Bronchial epithelial cell (primary cell): ENCODE measurements at regions not wholly inside any gene's neighbourhood (a gene's known extent, or its start where the extent isn't known, plus 50 kb on each side); places are given as distances from the start of the nearest gene placed in this dataset.
"Not testable (repeated sequence)": the region's sequence is repeated elsewhere in the genome, so short reads cannot be mapped to it uniquely, and the experiment has no call there.

ENCODE experiments used
- DNase-seq: peaks from one replicate; pipeline ENCODE4 v3.0.0-alpha.2; 2010; ENCODE audit warnings: low read depth
- FAIRE-seq: peaks from 2 replicates; lab custom pipeline; 2011; peaks lifted over from hg19 to GRCh38; lab: Jason Lieb, UNC
- H3K27me3 ChIP-seq: 2 replicates; pipeline ENCODE4 v1.5.1; 2011; ENCODE audit warnings: low read length; ENCODE audit not compliant: control insufficient read depth, insufficient read depth
- H3K36me3 ChIP-seq: 2 replicates; pipeline ENCODE4 v1.5.1; 2011; ENCODE audit warnings: low read length; ENCODE audit not compliant: control insufficient read depth, insufficient read depth
- H3K4me3 ChIP-seq: 2 replicates; pipeline ENCODE4 v1.5.1; 2011; ENCODE audit warnings: mild to moderate bottlenecking, low read depth, low read length, control low read depth
- TF ChIP-seq, protein P1 (sequence below): IDR thresholded peaks from 2 replicates; pipeline ENCODE4 v1.5.1; 2011; ENCODE audit warnings: mild to moderate bottlenecking, moderate library complexity, low read length, control low read depth, inconsistent platforms; ENCODE audit not compliant: insufficient read depth, severe bottlenecking

- H3K27me3 ChIP-seq = no peaks in the 10 kb centered on the region
- DNase-seq (no peak), FAIRE-seq (no peak)
- no peak overlapping the region for H3K4me3 ChIP-seq
- TF ChIP-seq, protein P1, sequence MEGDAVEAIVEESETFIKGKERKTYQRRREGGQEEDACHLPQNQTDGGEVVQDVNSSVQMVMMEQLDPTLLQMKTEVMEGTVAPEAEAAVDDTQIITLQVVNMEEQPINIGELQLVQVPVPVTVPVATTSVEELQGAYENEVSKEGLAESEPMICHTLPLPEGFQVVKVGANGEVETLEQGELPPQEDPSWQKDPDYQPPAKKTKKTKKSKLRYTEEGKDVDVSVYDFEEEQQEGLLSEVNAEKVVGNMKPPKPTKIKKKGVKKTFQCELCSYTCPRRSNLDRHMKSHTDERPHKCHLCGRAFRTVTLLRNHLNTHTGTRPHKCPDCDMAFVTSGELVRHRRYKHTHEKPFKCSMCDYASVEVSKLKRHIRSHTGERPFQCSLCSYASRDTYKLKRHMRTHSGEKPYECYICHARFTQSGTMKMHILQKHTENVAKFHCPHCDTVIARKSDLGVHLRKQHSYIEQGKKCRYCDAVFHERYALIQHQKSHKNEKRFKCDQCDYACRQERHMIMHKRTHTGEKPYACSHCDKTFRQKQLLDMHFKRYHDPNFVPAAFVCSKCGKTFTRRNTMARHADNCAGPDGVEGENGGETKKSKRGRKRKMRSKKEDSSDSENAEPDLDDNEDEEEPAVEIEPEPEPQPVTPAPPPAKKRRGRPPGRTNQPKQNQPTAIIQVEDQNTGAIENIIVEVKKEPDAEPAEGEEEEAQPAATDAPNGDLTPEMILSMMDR = no peak
- no peaks in the 10 kb centered on the region for H3K36me3 ChIP-seq
Observed at GRCh38 chr9:105006514-105006913, 78.6 kb upstream of the ABCA1 start.

GRCh38 chr9:105007143-105007542 is 79.2 kb upstream of the ABCA1 start:
- H3K27me3 ChIP-seq = no peaks in the 10 kb centered on the region
- H3K36me3 ChIP-seq = no peaks in the 10 kb centered on the region
- FAIRE-seq (no peak), DNase-seq (peak; percentile 95)
- TF ChIP-seq, protein P1 = no peak
- no peak overlapping the region for H3K4me3 ChIP-seq

GRCh38 chr9:105010089-105010488 is 82.1 kb upstream of the ABCA1 start:
- not testable (repeated sequence) for FAIRE-seq, H3K4me3 ChIP-seq

DNA sequence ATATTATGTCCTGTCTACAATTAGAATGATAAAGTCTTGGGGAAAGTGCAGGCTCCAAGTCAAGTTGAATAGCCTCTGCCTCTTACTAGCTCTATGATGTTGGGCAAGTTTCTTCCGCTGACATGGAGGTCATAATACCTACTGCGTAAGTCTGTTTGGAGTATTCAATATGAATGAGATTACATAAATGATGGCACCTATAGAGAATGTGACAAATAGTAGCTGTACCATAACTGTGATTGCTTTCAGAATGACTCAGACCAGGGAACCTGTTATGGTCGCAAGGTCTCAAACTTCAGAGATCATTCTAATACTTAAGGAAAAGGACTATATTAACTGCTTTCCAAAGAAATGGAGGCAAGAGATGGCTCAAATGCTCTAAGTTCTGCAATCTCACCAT is 94.0 kb upstream of the ABCA1 start:
- Histone ChIP-seq H3K36me3 (no peaks in the 10 kb centered on the region), H3K4me3 (no peak overlapping the region), H3K27me3 (no peaks in the 10 kb centered on the region)
- DNase-seq = no peak
- FAIRE-seq = no peak
- TF ChIP-seq, protein P1 = no peak

More at GRCh38 chr9:105010089-105010488, 82.1 kb upstream of the ABCA1 start:
- not testable (repeated sequence) for DNase-seq, H3K27me3 ChIP-seq, H3K36me3 ChIP-seq

DNA sequence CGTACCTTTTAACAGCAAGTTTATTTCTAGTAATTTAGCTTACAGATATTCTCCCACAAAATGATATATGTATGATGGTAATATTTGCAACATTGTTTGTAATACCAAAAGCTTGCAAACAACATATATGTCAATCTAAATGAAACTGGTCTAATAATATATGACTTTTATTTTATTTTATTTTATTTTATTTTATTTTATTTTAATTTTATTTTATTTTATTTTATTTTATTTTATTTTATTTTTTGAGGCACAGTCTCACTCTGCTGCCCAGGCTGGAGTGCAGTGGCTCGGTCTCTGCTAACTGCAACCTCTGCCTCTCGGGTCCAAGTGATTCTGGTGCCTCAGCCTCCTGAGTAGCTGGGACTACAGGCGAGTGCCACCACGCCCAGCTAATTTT is 94.6 kb upstream of the ABCA1 start:
- not testable (repeated sequence) for FAIRE-seq, H3K27me3 ChIP-seq, DNase-seq, H3K36me3 ChIP-seq, H3K4me3 ChIP-seq

DNA sequence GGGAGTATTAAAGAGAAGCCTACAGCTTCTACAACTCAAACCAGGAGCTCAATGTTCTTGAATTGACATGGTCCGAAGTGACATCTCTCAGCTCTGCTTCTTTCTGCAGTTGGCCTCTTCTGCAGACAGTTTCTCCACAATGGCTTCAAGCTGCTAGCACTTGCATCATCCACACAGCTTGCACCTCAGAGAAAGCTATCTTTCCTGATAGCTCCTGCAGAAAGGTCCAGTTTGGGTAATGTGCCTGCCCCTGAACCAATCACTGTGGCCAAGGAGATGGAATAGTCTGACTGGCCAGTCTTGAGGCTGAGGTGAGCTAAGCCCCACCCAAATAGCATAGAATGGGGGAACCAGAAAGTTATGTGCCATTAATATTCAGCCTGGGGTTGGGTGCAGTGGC is 95.8 kb upstream of the ABCA1 start:
- Histone ChIP-seq H3K36me3 (no peaks in the 10 kb centered on the region), H3K4me3 (no peak overlapping the region), H3K27me3 (no peaks in the 10 kb centered on the region)
- TF ChIP-seq, protein P1 = no peak
- FAIRE-seq (no peak), DNase-seq (no peak)

GRCh38 chr9:105024529-105024928 is 96.6 kb upstream of the ABCA1 start:
- FAIRE-seq = no peak
- no peaks in the 10 kb centered on the region for H3K36me3 ChIP-seq
- TF ChIP-seq, protein P1 = no peak
- no peak for DNase-seq
- H3K27me3 ChIP-seq = no peaks in the 10 kb centered on the region
- no peak overlapping the region for H3K4me3 ChIP-seq
